Right lung (tissue), 2 donors: ENCODE measurements at regions not wholly inside any gene's neighbourhood (a gene's known extent, or its start where the extent isn't known, plus 50 kb on each side); places are given as distances from the start of the nearest gene placed in this dataset.
"Not testable (repeated sequence)": the region's sequence is repeated elsewhere in the genome, so short reads cannot be mapped to it uniquely, and the experiment has no call there.

Experiments
- DNase-seq, 2 donors: peaks; one replicate each; pipeline ENCODE4 v3.0.0-alpha.2; 2013

- no peak for DNase-seq
These were observed 573.0 kb downstream of the ADGRL2 start for GRCh38 chr1:82373710-82374109.

- DNase-seq: no peak
These were observed 571.2 kb downstream of the ADGRL2 start for GRCh38 chr1:82371844-82372498.

- no peak for DNase-seq
These were observed 566.7 kb downstream of the ADGRL2 start for GRCh38 chr1:82367456-82367855.

- DNase-seq: no peak
These were observed 566.0 kb downstream of the ADGRL2 start for GRCh38 chr1:82366689-82367088.

- not testable (repeated sequence) for DNase-seq
These were observed 558.8 kb downstream of the ADGRL2 start for GRCh38 chr1:82359541-82359940.

- DNase-seq: not testable (repeated sequence)
These were observed 558.0 kb downstream of the ADGRL2 start for GRCh38 chr1:82358706-82359105.

- not testable (repeated sequence) for DNase-seq
These were observed 553.8 kb downstream of the ADGRL2 start for GRCh38 chr1:82354546-82354945.

- DNase-seq: no peak
These were observed 547.8 kb downstream of the ADGRL2 start for GRCh38 chr1:82348487-82348886.

- no peak for DNase-seq
These were observed 545.4 kb downstream of the ADGRL2 start for GRCh38 chr1:82346141-82346540.

- DNase-seq: no peak
These were observed 542.6 kb downstream of the ADGRL2 start for GRCh38 chr1:82343381-82343780.

GRCh38 chr1:82337635-82338034 lies 536.9 kb downstream of the ADGRL2 start:
- no peak for DNase-seq

- DNase-seq: no peak
These were observed 529.6 kb downstream of the ADGRL2 start for GRCh38 chr1:82330330-82330729.

GRCh38 chr1:82329226-82329625 lies 528.5 kb downstream of the ADGRL2 start:
- DNase-seq: no peak

GRCh38 chr1:82323144-82323841 lies 522.6 kb downstream of the ADGRL2 start:
- DNase-seq: no peak

GRCh38 chr1:82321794-82322193 lies 521.1 kb downstream of the ADGRL2 start:
- DNase-seq: no peak

GRCh38 chr1:82319546-82319945 lies 518.8 kb downstream of the ADGRL2 start:
- DNase-seq: no peak

GRCh38 chr1:82318921-82319320 lies 518.2 kb downstream of the ADGRL2 start:
- no peak for DNase-seq

GRCh38 chr1:82318265-82318664 lies 517.5 kb downstream of the ADGRL2 start:
- DNase-seq: no peak

GRCh38 chr1:82317671-82318070 lies 516.9 kb downstream of the ADGRL2 start:
- no peak for DNase-seq

- DNase-seq: peak; percentile 7 to 12
These were observed 498.9 kb downstream of the ADGRL2 start for GRCh38 chr1:82299656-82300055.

- no peak for DNase-seq
These were observed 498.3 kb downstream of the ADGRL2 start for GRCh38 chr1:82299056-82299455.

- no peak for DNase-seq
These were observed 496.6 kb downstream of the ADGRL2 start for GRCh38 chr1:82297139-82297896.

GRCh38 chr1:82287556-82287955 lies 486.8 kb downstream of the ADGRL2 start:
- DNase-seq: no peak
